KOPT-K1 (cell line): ENCODE measurements at regions not wholly inside any gene's neighbourhood (a gene's known extent, or its start where the extent isn't known, plus 50 kb on each side); places are given as distances from the start of the nearest gene placed in this dataset.

Experiments used
- H3K27ac ChIP-seq: fragments of 200-600 bp; sonication (generic); 2 replicates; pipeline ENCODE4 v1.5.1; 2016; ENCODE audit warnings: antibody characterized with exemption, mild to moderate bottlenecking, low read depth, low read length; ENCODE audit not compliant: poor library complexity, severe bottlenecking
- H3K36me3 ChIP-seq: fragments of 200-600 bp; sonication (generic); 2 replicates; pipeline ENCODE4 v1.5.1; 2017; ENCODE audit warnings: antibody characterized with exemption, mild to moderate bottlenecking, low read length, moderate library complexity; ENCODE audit not compliant: insufficient read depth
- H3K9me3 ChIP-seq: fragments of 200-600 bp; sonication (generic); 2 replicates; pipeline ENCODE4 v1.5.1; 2017; ENCODE audit warnings: antibody characterized with exemption, low read length, mild to moderate bottlenecking; ENCODE audit not compliant: insufficient read depth, poor library complexity, severe bottlenecking

DNA sequence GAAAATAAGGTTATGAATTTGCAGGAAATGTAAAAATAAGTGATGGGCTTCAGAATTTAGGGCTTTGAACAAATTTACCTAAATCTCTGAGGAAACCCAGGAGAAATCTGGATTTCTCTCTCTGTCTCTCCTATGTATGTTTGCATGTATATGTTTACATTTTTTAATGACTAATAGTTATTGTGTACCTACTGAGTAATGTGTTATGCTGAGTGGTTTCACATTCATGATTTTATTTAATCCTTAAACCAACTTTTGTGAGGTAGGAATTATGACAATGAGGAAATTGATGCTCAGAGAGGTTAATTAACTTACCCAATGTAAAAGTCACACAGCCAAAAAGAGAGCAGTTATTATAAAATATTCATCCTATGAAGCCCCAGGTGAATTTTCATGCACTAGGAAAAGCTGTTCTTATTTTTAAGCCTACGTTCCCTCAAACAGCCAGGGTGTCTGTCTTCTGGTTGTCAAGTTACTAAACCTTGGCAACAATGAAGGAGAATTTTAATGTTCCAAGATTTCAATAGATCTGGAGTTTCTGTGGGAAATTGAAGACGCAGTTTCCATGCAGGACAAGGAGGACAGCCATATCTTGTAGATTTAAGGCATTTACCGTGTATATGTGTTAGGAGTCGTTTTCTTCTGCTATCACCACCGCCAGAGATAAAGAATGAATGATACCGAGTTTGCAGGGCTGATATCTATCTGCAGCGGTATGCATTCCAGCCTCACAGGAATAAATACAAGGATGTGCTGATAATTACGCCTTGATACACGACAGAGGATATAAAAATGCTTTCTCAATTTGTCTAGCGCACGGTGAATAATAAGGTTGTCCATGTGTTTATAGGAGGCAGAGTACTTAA, 484.8 kb downstream of the ZSWIM6 start:
- no peak overlapping the region for H3K27ac ChIP-seq
- no peaks in the 10 kb centered on the region for H3K9me3 ChIP-seq
- no peaks in the 10 kb centered on the region for H3K36me3 ChIP-seq

DNA sequence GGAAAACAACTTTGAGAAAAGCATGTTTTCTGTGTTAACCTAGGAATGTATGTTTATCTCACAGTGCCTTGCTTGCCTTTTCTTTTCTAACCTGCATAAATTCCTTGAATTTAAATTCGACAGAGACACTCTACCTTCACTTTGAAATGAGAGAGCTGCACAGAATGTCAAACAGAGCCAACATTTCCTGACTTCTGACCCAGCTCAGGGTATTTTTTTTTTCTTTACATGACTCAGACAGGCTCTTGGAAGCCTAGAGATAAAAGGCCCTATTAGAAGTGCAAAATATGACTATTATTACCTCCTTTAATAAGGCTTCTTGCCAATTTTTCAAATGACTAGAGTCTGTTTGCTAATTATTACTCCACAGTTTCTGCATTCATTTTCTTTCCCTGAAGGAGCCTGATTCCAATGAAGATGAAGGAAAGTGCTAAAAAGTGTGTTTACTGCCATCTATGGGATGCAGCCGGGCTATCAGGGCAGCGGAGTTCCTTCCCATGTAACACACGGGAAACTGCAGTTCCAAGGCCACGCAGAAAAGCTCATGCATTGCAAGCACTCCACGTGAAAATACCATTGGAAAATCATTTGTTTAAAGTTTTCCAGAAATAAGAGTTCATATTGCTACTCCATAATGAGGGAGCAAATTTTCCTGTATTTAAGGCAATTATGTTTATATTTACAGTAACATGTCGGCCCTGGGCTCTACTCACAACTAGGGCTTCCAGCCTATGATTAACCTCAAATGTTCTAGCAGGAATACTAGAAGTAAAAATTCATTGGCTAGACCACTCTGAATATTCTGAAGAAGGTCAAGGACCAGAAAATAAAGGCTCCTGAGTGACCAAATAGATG, 485.6 kb downstream of the ZSWIM6 start:
- H3K27ac ChIP-seq = no peak overlapping the region
- no peaks in the 10 kb centered on the region for H3K9me3 ChIP-seq
- no peaks in the 10 kb centered on the region for H3K36me3 ChIP-seq

DNA sequence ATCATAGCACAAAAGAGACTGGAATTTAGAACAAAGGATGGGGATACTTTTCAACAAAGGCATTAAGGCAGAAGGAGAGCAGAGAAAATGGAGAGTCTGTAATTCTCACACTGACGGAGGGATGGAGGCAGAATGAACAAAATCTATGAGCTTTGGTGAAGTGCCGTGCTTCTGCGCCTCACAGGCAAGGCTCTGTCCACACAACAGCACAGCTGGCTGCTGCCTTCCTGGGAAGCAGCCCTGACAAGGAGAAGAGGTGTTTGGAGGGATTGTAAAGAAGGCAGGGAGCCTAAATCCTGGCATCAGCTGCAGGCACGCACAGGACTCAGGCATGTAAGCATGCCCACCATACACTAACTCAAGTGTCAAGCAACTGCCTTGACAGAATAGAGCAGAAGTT, 485.2 kb upstream of the KIF2A start:
- no peaks in the 10 kb centered on the region for H3K36me3 ChIP-seq
- H3K9me3 ChIP-seq = no peaks in the 10 kb centered on the region
- no peak overlapping the region for H3K27ac ChIP-seq

- H3K27ac ChIP-seq = no peak overlapping the region
- H3K9me3 ChIP-seq = no peaks in the 10 kb centered on the region
- H3K36me3 ChIP-seq = no peaks in the 10 kb centered on the region
Observed at GRCh38 chr5:61821561-61821960, 484.4 kb upstream of the KIF2A start.

GRCh38 chr5:61822584-61822983, 483.4 kb upstream of the KIF2A start:
- Histone ChIP-seq H3K27ac (no peak overlapping the region), H3K9me3 (no peaks in the 10 kb centered on the region), H3K36me3 (no peaks in the 10 kb centered on the region)

DNA sequence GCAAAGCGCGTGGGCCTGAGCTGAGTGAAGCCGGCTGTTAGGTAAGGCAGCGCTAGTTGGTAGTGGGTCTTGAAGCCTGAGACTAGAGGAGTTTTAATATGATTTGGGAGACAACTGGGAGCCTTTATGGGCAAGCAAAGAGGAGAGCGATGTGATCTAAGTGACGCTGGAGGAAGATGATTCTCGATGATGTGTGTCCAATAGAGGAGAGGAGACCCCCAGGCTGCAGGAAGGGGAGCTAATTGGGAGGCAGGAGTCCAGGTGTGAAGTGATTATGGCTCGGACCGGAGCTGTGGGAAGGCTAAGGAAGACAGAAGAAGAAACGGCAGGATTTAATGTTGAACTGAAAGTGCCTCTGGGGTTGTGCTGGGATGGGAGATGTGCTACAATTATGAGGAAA, 482.9 kb upstream of the KIF2A start:
- no peak overlapping the region for H3K27ac ChIP-seq
- no peaks in the 10 kb centered on the region for H3K36me3 ChIP-seq
- no peaks in the 10 kb centered on the region for H3K9me3 ChIP-seq

- no peaks in the 10 kb centered on the region for H3K9me3 ChIP-seq
- H3K27ac ChIP-seq = no peak overlapping the region
- no peaks in the 10 kb centered on the region for H3K36me3 ChIP-seq
Observed at GRCh38 chr5:61823781-61824180, 482.2 kb upstream of the KIF2A start.

DNA sequence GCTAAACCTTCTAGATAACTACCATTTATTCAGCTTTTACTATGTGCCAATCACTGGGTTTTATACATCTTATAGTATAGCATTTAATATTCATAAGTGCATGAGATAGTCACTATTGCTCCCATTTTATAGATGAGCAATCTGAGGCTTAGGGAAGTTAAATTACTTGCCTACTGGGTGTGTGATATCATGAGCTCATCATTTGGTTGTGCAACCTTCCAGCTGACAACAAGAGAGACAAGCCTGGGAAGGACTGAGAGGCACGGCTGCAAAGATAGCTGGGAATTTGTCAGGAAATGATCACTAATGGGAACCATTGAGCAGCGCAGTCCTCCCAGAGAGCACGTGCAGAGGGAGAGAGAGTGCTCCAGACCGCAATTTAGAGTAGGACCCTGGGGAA, 481.6 kb upstream of the KIF2A start:
- Histone ChIP-seq H3K36me3 (no peaks in the 10 kb centered on the region), H3K27ac (no peak overlapping the region), H3K9me3 (no peaks in the 10 kb centered on the region)

GRCh38 chr5:61827445-61827975, 478.5 kb upstream of the KIF2A start:
- Histone ChIP-seq H3K9me3 (no peaks in the 10 kb centered on the region), H3K27ac (no peak overlapping the region), H3K36me3 (no peaks in the 10 kb centered on the region)

- no peak overlapping the region for H3K27ac ChIP-seq
- no peaks in the 10 kb centered on the region for H3K36me3 ChIP-seq
- H3K9me3 ChIP-seq = no peaks in the 10 kb centered on the region
Observed at GRCh38 chr5:61828856-61829255, 477.1 kb upstream of the KIF2A start.

GRCh38 chr5:61831736-61832135, 474.3 kb upstream of the KIF2A start:
- Histone ChIP-seq H3K9me3 (no peaks in the 10 kb centered on the region), H3K36me3 (no peaks in the 10 kb centered on the region), H3K27ac (no peak overlapping the region)

- no peaks in the 10 kb centered on the region for H3K36me3 ChIP-seq
- no peak overlapping the region for H3K27ac ChIP-seq
Observed at GRCh38 chr5:61837788-61838187, 468.2 kb upstream of the KIF2A start.

DNA sequence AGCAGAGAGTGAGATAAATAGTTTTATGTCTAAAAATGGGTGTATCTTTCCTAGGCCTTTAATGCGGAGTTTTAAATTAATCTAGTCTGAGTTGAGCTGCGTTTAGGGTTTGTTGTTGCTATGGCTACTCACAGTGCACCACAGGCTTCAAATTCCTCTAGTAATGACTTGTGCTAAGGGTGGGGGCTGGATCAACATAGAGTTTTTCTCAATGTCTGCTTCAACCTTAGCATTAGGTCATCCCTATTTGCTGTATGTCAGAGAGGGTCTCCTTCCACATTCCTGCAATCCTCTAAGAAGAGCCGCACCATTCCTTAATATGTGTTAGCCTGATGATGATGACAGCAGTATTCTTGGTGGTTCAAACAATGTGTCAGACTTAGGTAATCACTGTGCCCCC, 465.6 kb upstream of the KIF2A start:
- H3K27ac ChIP-seq = no peak overlapping the region
- no peaks in the 10 kb centered on the region for H3K9me3 ChIP-seq
- no peaks in the 10 kb centered on the region for H3K36me3 ChIP-seq

More at GRCh38 chr5:61837788-61838187, 468.2 kb upstream of the KIF2A start:
- no peaks in the 10 kb centered on the region for H3K9me3 ChIP-seq

- H3K36me3 ChIP-seq = no peaks in the 10 kb centered on the region
- H3K27ac ChIP-seq = no peak overlapping the region
- no peaks in the 10 kb centered on the region for H3K9me3 ChIP-seq
Observed at GRCh38 chr5:61842840-61843239, 463.2 kb upstream of the KIF2A start.

GRCh38 chr5:61850696-61851095, 455.3 kb upstream of the KIF2A start:
- Histone ChIP-seq H3K27ac (no peak overlapping the region), H3K36me3 (no peaks in the 10 kb centered on the region), H3K9me3 (no peaks in the 10 kb centered on the region)
